ENCODE measurements at regions not wholly inside any gene's neighbourhood (a gene's known extent, or its start where the extent isn't known, plus 50 kb on each side); places are given as distances from the start of the nearest gene placed in this dataset.

- in situ Hi-C loops (cut with HindIII; ENCODE audit: low pct_unique_long_range_greater_than_20kb, low sequenced_read_pairs) = no loop called here
- CTCF ChIA-PET = no interaction called here
- H3K36me3 ChIP-seq (ENCODE audit: control insufficient read depth, insufficient read depth, low read length) = no peaks in the 10 kb centered on the region
- no peak for ATAC-seq
- H3K9me3 ChIP-seq (ENCODE audit: control insufficient read depth, insufficient read depth, low read depth, low read length) = no peaks in the 10 kb centered on the region
- no peak overlapping the region for H3K27ac ChIP-seq (ENCODE audit: low read length)
- no TSS peak for BruUV-seq (replicated peaks)
- H3K4me3 ChIP-seq (ENCODE audit: low read depth in 2 of 2, low read length in 2 of 2) = no peak overlapping the region
- intact Hi-C loops (cut with micrococcal nuclease; ENCODE audit: unreplicated experiment) = no loop called here
- H3K4me1 ChIP-seq (ENCODE audit: control insufficient read depth, insufficient read depth, low read length) = no peaks in the 10 kb centered on the region
- POLR2A ChIA-PET = no interaction called here
- no peak for DNase-seq (ENCODE audit: low read depth, low spot score)
- H3K27me3 ChIP-seq (ENCODE audit: control insufficient read depth, insufficient read depth, low read length) = no peaks in the 10 kb centered on the region
- TF ChIP-seq, protein P1, sequence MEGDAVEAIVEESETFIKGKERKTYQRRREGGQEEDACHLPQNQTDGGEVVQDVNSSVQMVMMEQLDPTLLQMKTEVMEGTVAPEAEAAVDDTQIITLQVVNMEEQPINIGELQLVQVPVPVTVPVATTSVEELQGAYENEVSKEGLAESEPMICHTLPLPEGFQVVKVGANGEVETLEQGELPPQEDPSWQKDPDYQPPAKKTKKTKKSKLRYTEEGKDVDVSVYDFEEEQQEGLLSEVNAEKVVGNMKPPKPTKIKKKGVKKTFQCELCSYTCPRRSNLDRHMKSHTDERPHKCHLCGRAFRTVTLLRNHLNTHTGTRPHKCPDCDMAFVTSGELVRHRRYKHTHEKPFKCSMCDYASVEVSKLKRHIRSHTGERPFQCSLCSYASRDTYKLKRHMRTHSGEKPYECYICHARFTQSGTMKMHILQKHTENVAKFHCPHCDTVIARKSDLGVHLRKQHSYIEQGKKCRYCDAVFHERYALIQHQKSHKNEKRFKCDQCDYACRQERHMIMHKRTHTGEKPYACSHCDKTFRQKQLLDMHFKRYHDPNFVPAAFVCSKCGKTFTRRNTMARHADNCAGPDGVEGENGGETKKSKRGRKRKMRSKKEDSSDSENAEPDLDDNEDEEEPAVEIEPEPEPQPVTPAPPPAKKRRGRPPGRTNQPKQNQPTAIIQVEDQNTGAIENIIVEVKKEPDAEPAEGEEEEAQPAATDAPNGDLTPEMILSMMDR (IDR thresholded peaks at IDR 0.05) = no peak
- TF ChIP-seq, protein P2, sequence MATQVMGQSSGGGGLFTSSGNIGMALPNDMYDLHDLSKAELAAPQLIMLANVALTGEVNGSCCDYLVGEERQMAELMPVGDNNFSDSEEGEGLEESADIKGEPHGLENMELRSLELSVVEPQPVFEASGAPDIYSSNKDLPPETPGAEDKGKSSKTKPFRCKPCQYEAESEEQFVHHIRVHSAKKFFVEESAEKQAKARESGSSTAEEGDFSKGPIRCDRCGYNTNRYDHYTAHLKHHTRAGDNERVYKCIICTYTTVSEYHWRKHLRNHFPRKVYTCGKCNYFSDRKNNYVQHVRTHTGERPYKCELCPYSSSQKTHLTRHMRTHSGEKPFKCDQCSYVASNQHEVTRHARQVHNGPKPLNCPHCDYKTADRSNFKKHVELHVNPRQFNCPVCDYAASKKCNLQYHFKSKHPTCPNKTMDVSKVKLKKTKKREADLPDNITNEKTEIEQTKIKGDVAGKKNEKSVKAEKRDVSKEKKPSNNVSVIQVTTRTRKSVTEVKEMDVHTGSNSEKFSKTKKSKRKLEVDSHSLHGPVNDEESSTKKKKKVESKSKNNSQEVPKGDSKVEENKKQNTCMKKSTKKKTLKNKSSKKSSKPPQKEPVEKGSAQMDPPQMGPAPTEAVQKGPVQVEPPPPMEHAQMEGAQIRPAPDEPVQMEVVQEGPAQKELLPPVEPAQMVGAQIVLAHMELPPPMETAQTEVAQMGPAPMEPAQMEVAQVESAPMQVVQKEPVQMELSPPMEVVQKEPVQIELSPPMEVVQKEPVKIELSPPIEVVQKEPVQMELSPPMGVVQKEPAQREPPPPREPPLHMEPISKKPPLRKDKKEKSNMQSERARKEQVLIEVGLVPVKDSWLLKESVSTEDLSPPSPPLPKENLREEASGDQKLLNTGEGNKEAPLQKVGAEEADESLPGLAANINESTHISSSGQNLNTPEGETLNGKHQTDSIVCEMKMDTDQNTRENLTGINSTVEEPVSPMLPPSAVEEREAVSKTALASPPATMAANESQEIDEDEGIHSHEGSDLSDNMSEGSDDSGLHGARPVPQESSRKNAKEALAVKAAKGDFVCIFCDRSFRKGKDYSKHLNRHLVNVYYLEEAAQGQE (IDR thresholded peaks at IDR 0.05; ENCODE audit: insufficient read depth in 1 of 2, low read depth in 2 of 2, low read length in 1 of 2) = no peak
- TF ChIP-seq TCF7L2 (IDR thresholded peaks at IDR 0.05; ENCODE audit: low read depth, low read length) (no peak), POLR2AphosphoS5 (IDR thresholded peaks at IDR 0.05; ENCODE audit: low read depth, low read length) (no peak), SIN3A (IDR thresholded peaks at IDR 0.05; ENCODE audit: borderline replicate concordance, insufficient read depth, low read depth, low read length) (no peak)
Measured at GRCh38 chr12:19576506-19577280, 137.4 kb downstream of the AEBP2 start.

DNA sequence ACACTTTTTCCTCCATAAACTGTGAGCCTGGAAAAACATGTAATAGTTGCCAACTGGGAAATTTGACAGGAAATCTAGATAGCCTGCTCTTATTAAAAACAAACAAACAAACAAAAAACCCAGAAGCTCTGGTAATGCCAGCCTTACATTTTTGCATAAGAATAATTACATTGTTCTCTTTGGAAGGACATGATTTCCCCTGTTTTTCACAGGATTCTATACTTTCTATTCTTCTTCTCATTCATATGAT lies 137.9 kb downstream of the AEBP2 start:
- TF ChIP-seq TCF7L2 (IDR thresholded peaks at IDR 0.05; ENCODE audit: low read depth, low read length) = no peak
- no peak for TF ChIP-seq POLR2AphosphoS5 (IDR thresholded peaks at IDR 0.05; ENCODE audit: low read depth, low read length)
- TF ChIP-seq, protein P1 (IDR thresholded peaks at IDR 0.05) = no peak
- TF ChIP-seq SIN3A (IDR thresholded peaks at IDR 0.05; ENCODE audit: borderline replicate concordance, insufficient read depth, low read depth, low read length) = no peak
- TF ChIP-seq, protein P2 (IDR thresholded peaks at IDR 0.05; ENCODE audit: insufficient read depth in 1 of 2, low read depth in 2 of 2, low read length in 1 of 2) = no peak
- ChIA-PET POLR2A (no interaction called here), CTCF (no interaction called here)
- Histone ChIP-seq H3K9me3 (ENCODE audit: control insufficient read depth, insufficient read depth, low read depth, low read length) (no peaks in the 10 kb centered on the region), H3K27me3 (ENCODE audit: control insufficient read depth, insufficient read depth, low read length) (no peaks in the 10 kb centered on the region), H3K27ac (ENCODE audit: low read length) (no peak overlapping the region), H3K36me3 (ENCODE audit: control insufficient read depth, insufficient read depth, low read length) (no peaks in the 10 kb centered on the region), H3K4me3 (ENCODE audit: low read depth in 2 of 2, low read length in 2 of 2) (no peak overlapping the region), H3K4me1 (ENCODE audit: control insufficient read depth, insufficient read depth, low read length) (no peaks in the 10 kb centered on the region)
- DNase-seq (ENCODE audit: low read depth, low spot score) (no peak), ATAC-seq (no peak)
- no TSS peak for BruUV-seq (replicated peaks)
- in situ Hi-C loops (cut with HindIII; ENCODE audit: low pct_unique_long_range_greater_than_20kb, low sequenced_read_pairs) = no loop called here
- intact Hi-C loops (cut with micrococcal nuclease; ENCODE audit: unreplicated experiment) = no loop called here
